GM12878 (cell line): ENCODE measurements at regions not wholly inside any gene's neighbourhood (a gene's known extent, or its start where the extent isn't known, plus 50 kb on each side); places are given as distances from the start of the nearest gene placed in this dataset.

Experiments used
- ATAC-seq: fragments of 200-7000 bp; cut with Tn5 transposase; 3 replicates; pipeline ENCODE4 v1.9.1; 2020; ENCODE audit warnings: mild to moderate bottlenecking, moderate library complexity
- BruUV-seq: library from RNA; stranded (reverse); fragments of 400-500 nt; replicated peaks from 2 replicates; lab custom pipeline; 2021; lab: Mats Ljungman, UMichigan
- CTCF ChIA-PET: fragments of 300-600 bp; sonication (Branson Sonifier 250); formaldehyde crosslinking; extraction: SDS; loops from one replicate; lab custom pipeline; 2021; ENCODE audit warnings: inconsistent platforms; lab: Yijun Ruan, JAX
- POLR2A ChIA-PET: fragments of 350-600 bp; formaldehyde crosslinking; extraction: SDS; loops from one replicate; lab custom pipeline; 2021; ENCODE audit warnings: inconsistent platforms; lab: Charles Lee
- RAD21 ChIA-PET: fragments of 300-600 bp; sonication (Branson Sonifier 250); formaldehyde crosslinking; loops from one replicate; lab custom pipeline; 2023; ENCODE audit warnings: antibody characterized with exemption; ENCODE audit not compliant: unreplicated experiment; lab: Charles Lee
- SMC1A ChIA-PET: fragments of 300-600 bp; sonication (Branson Sonifier 250); formaldehyde crosslinking; loops from one replicate; lab custom pipeline; 2023; ENCODE audit not compliant: unreplicated experiment, uncharacterized antibody; lab: Charles Lee
- DNase-seq: peaks from one replicate; pipeline ENCODE4 v3.0.0-alpha.2; 2011; ENCODE audit warnings: low read depth, low spot score
- FAIRE-seq: peaks from 3 replicates; lab custom pipeline; 2011; peaks lifted over from hg19 to GRCh38; lab: Jason Lieb, UNC
- H2AFZ ChIP-seq: 2 replicates; pipeline ENCODE4 v1.6.0; 2011; ENCODE audit warnings: low read depth, low read length, control low read depth; ENCODE audit not compliant: control insufficient read depth
- H3K27ac ChIP-seq: 2 replicates; pipeline ENCODE4 v1.5.1; 2011; ENCODE audit warnings: control low read depth; ENCODE audit not compliant: control insufficient read depth, insufficient read depth
- H3K27me3 ChIP-seq, 2 experiments: replicated peaks in 1 of 2; 2 replicates each; pipeline versions ENCODE4 v1.6.0 to v1.6.1; 2011; ENCODE audit warnings: low read length in 1 of 2; ENCODE audit not compliant: control insufficient read depth in 2 of 2, insufficient read depth in 2 of 2
- H3K36me3 ChIP-seq, 2 experiments: 2 replicates each; pipeline ENCODE4 v1.5.1; 2011; ENCODE audit warnings: low read length in 1 of 2; ENCODE audit not compliant: control insufficient read depth in 2 of 2, insufficient read depth in 2 of 2
- H3K4me1 ChIP-seq: 2 replicates; pipeline ENCODE4 v1.6.1; 2011; ENCODE audit warnings: mild to moderate bottlenecking, low read length, moderate library complexity, mixed read lengths; ENCODE audit not compliant: control insufficient read depth, insufficient read depth
- H3K4me2 ChIP-seq: 2 replicates; pipeline ENCODE4 v1.6.0; 2011; ENCODE audit warnings: control low read depth; ENCODE audit not compliant: control insufficient read depth, insufficient read depth
- H3K4me3 ChIP-seq: fragments of 200-600 bp; sonication (generic); 2 replicates; pipeline ENCODE4 v1.5.1; 2016
- H3K79me2 ChIP-seq: 2 replicates; pipeline ENCODE4 v1.6.0; 2011; ENCODE audit warnings: low read length; ENCODE audit not compliant: control insufficient read depth, insufficient read depth
- H3K9ac ChIP-seq: 2 replicates; pipeline ENCODE4 v1.8.0; 2011; ENCODE audit warnings: low read length, control low read depth, mixed read lengths; ENCODE audit not compliant: control insufficient read depth, insufficient read depth
- H3K9me3 ChIP-seq: replicated peaks from 3 replicates; pipeline ENCODE4 v1.5.1; 2011; ENCODE audit warnings: mild to moderate bottlenecking, low read length; ENCODE audit not compliant: control insufficient read depth, insufficient read depth
- H4K20me1 ChIP-seq: 2 replicates; pipeline ENCODE4 v1.6.0; 2011; ENCODE audit not compliant: control insufficient read depth, insufficient read depth
- ATF3 ChIP-seq: IDR thresholded peaks from 2 replicates; pipeline ENCODE4 v1.6.1; 2011; ENCODE audit warnings: low read depth, mild to moderate bottlenecking, low read length, moderate library complexity, borderline replicate concordance; ENCODE audit errors: extremely low read depth
- BACH1 ChIP-seq: fragments of 450-650 bp; IDR thresholded peaks from 2 replicates; pipeline ENCODE4 v1.6.1; 2017; ENCODE audit warnings: mild to moderate bottlenecking, borderline replicate concordance
- EP300 ChIP-seq, 2 experiments: fragments of 150-350 bp in 1 of 2; IDR thresholded peaks; 2 replicates each; pipeline ENCODE4 v1.6.1; 2011 to 2012; ENCODE audit warnings: low read depth in 2 of 2, low read length in 2 of 2, borderline replicate concordance in 1 of 2, improper control_type of control experiment in 1 of 2, inconsistent platforms in 1 of 2; ENCODE audit not compliant: control insufficient read depth in 1 of 2
- GATAD2B ChIP-seq: fragments of 450-650 bp; conservative IDR thresholded peaks from 2 replicates; pipeline ENCODE4 v1.6.1; 2017; ENCODE audit warnings: low read depth, mild to moderate bottlenecking, moderate library complexity
- MAX ChIP-seq: IDR thresholded peaks from 2 replicates; pipeline ENCODE4 v1.6.1; 2012; ENCODE audit warnings: low read depth, low read length, improper control_type of control experiment
- MTA2 ChIP-seq: fragments of 450-650 bp; IDR thresholded peaks from 2 replicates; pipeline ENCODE4 v1.6.1; 2016; ENCODE audit warnings: low read depth, mild to moderate bottlenecking, moderate library complexity
- PAX8 ChIP-seq: fragments of 450-650 bp; IDR thresholded peaks from 2 replicates; pipeline ENCODE4 v1.6.1; 2017; ENCODE audit warnings: mild to moderate bottlenecking, moderate library complexity
- POLR2A ChIP-seq: IDR thresholded peaks from 2 replicates; pipeline ENCODE4 v1.6.1; 2011; ENCODE audit warnings: low read depth, mild to moderate bottlenecking, low read length
- POLR2AphosphoS5 ChIP-seq: IDR thresholded peaks from 2 replicates; pipeline ENCODE4 v1.6.1; 2011; ENCODE audit warnings: mild to moderate bottlenecking, low read length, inconsistent platforms
- POU2F2 ChIP-seq: IDR thresholded peaks from 3 replicates; pipeline ENCODE4 v1.6.1; 2011; ENCODE audit warnings: low read depth, mild to moderate bottlenecking, low read length, borderline replicate concordance
- RAD21 ChIP-seq: IDR thresholded peaks from 2 replicates; pipeline ENCODE4 v1.6.1; 2011; ENCODE audit warnings: mild to moderate bottlenecking, low read depth, low read length, moderate library complexity; ENCODE audit not compliant: insufficient read depth
- SMARCA5 ChIP-seq: fragments of 450-650 bp; IDR thresholded peaks from 2 replicates; pipeline ENCODE4 v1.6.1; 2017; ENCODE audit warnings: mild to moderate bottlenecking
- TBL1XR1 ChIP-seq: IDR thresholded peaks from 2 replicates; pipeline ENCODE4 v1.6.1; 2012; ENCODE audit warnings: low read depth, low read length, improper control_type of control experiment
- ZBTB33 ChIP-seq: fragments of 450-650 bp; IDR thresholded peaks from 2 replicates; pipeline ENCODE4 v1.6.1; 2017; ENCODE audit warnings: mild to moderate bottlenecking
- ZNF384 ChIP-seq: IDR thresholded peaks from 2 replicates; pipeline ENCODE4 v1.6.1; 2012; ENCODE audit warnings: low read depth, mild to moderate bottlenecking, low read length, improper control_type of control experiment, borderline replicate concordance
- ZNF622 ChIP-seq: fragments of 450-650 bp; IDR thresholded peaks from 2 replicates; pipeline ENCODE4 v1.6.1; 2017; ENCODE audit warnings: mild to moderate bottlenecking, inconsistent platforms
- WGBS: methylation state at CpG from one replicate; pipeline ENCODE4 v1.1.6; 2016; ENCODE audit warnings: low lambda C conversion rate; ENCODE audit not compliant: insufficient replicate concordance, insufficient coverage; ENCODE audit errors: missing lambda C conversion rate; 5-methylcytosine and 5-hydroxymethylcytosine counted together
- in situ Hi-C: fragments of 300-500 bp; cut with MboI; formaldehyde crosslinking; loops from 9 replicates; pipeline ENCODE4 v1.14.3; 2018; ENCODE audit warnings: mixed read lengths
- intact Hi-C: fragments of 100-400 bp; cut with micrococcal nuclease; formaldehyde crosslinking; loops from one replicate; pipeline ENCODE4 v1.14.2; 2022; ENCODE audit not compliant: unreplicated experiment

- H3K9ac ChIP-seq, result no peak overlapping the region
- 0% methylated on average over 2 of the region's 2 CpGs for WGBS
- ATAC-seq (no peak), FAIRE-seq (no peak)
- intact Hi-C loops, result no loop called here
- no peaks in the 10 kb centered on the region for H3K36me3 ChIP-seq
- H2AFZ ChIP-seq, result no peak overlapping the region
- CTCF ChIA-PET, result no interaction called here
- TF ChIP-seq TBL1XR1, result no peak
- no peak for TF ChIP-seq ZBTB33
- TF ChIP-seq RAD21, result no peak
- TF ChIP-seq ZNF622, result no peak
- TF ChIP-seq, all 136 proteins: peak for 0
- Histone ChIP-seq H3K9me3 (no peaks in the 10 kb centered on the region), H3K4me1 (no peaks in the 10 kb centered on the region), H3K27me3 (peaks cover 0 to 3% of the 10 kb centered on the region in 2 experiments; a peak in 2 of 4 replicates), H3K79me2 (no peaks in the 10 kb centered on the region), H3K4me3 (no peak overlapping the region), H4K20me1 (no peaks in the 10 kb centered on the region), H3K4me2 (no peak overlapping the region), H3K27ac (no peak overlapping the region)
- POLR2A ChIA-PET, result no interaction called here
- no TSS peak for BruUV-seq
- SMC1A ChIA-PET, result no interaction called here
- DNase-seq, result no peak
- in situ Hi-C loops, result no loop called here
- RAD21 ChIA-PET, result no interaction called here
These were observed 488.1 kb upstream of the THBS1 start for GRCh38 chr15:39092761-39093160.

- H3K27me3 ChIP-seq, result peaks cover 0 to 3% of the 10 kb centered on the region in 2 experiments; a peak in 2 of 4 replicates
- no peak overlapping the region for H3K27ac ChIP-seq
- BruUV-seq, result no TSS peak
- no peak overlapping the region for H2AFZ ChIP-seq
- no peak overlapping the region for H3K9ac ChIP-seq
- ATAC-seq (no peak), FAIRE-seq (no peak), DNase-seq (no peak)
- intact Hi-C loops (no loop called here), in situ Hi-C loops (no loop called here)
- no peaks in the 10 kb centered on the region for H4K20me1 ChIP-seq
- ChIA-PET SMC1A (no interaction called here), RAD21 (no interaction called here), POLR2A (no interaction called here), CTCF (no interaction called here)
- H3K9me3 ChIP-seq, result no peaks in the 10 kb centered on the region
- H3K4me2 ChIP-seq, result no peak overlapping the region
- no peaks in the 10 kb centered on the region for H3K36me3 ChIP-seq
- no peaks in the 10 kb centered on the region for H3K4me1 ChIP-seq
- no peak overlapping the region for H3K4me3 ChIP-seq
- no peaks in the 10 kb centered on the region for H3K79me2 ChIP-seq
- no peak for TF ChIP-seq MAX
- no peak for TF ChIP-seq ATF3
- no peak for TF ChIP-seq PAX8
- TF ChIP-seq EP300 (IDR thresholded peaks at IDR 0.05; ENCODE audit: borderline replicate concordance in 1 of 2, control insufficient read depth in 1 of 2, low read depth in 2 of 2, low read length in 2 of 2), result no peak
- TF ChIP-seq MTA2, result no peak
- TF ChIP-seq POLR2A, result no peak
- TF ChIP-seq POLR2AphosphoS5, result no peak
- TF ChIP-seq POU2F2, result no peak
- no peak for TF ChIP-seq ZNF384
- TF ChIP-seq SMARCA5, result no peak
- TF ChIP-seq GATAD2B, result no peak
- TF ChIP-seq BACH1, result no peak
These were observed 486.8 kb upstream of the THBS1 start for GRCh38 chr15:39094116-39094515.
